ENCODE measurements at regions not wholly inside any gene's neighbourhood (a gene's known extent, or its start where the extent isn't known, plus 50 kb on each side); places are given as distances from the start of the nearest gene placed in this dataset.

DNA sequence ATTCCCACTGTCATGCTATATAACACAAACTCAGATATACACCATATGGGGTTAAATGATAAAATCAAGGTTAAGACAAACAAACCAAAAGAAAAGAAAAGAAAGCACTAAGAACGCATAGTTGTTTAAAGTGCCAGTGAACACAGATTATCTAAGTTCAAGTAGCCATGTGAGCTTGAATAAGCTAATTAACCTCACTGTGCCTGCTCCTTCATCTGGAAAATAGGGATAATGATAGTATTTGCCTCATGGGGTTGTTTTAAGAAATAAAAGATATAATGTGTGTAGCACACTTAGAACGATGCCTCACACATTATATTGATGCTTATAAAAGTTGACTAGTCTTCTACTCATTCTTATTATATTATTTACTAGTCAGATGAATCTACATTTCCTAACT, 72.6 kb upstream of the IL12A start:
- intact Hi-C loops (cut with DNase I) = no loop called here

DNA sequence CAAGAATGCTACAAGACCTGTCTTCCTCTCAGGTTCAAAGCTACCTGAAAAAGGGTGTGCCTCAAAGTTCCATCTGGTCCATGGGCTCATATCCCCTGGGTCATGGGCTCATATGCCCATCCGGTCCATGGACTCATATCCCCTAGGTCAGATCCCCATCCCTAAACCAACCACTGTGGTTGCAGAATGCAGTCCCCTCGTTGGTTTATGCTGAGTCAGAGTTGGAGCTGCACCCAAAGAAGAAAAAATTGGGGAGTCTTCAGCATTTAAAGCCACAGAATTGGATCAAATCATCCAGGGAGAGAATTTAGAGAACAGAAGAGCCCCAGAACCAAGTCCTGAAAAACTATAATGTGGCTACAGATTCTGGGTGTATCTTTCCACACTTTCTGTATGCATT, 71.5 kb upstream of the IL12A start:
- intact Hi-C loops (cut with DNase I) = no loop called here
- DNase-seq = no peak

More for the DNA sequence above, 72.6 kb upstream of the IL12A start:
- DNase-seq = no peak

DNA sequence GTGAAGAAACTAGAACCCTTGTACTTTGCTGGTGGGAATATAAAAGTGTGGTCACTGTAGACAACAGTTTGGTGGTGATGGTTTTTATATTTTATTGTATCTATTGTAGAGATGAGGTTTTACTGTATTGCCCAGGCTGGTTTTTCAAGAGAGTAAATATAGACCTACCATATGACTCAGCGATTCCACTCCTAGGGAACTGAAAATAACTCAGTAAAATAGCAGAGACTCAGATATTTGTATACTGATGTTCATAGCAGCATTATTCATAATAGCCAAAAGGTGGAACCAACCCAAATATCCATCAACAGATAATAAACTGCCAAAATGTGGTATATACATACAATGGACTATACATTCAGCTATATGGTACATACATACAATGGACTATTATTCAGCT, 68.8 kb upstream of the IL12A start:
- intact Hi-C loops (cut with DNase I) = no loop called here

DNA sequence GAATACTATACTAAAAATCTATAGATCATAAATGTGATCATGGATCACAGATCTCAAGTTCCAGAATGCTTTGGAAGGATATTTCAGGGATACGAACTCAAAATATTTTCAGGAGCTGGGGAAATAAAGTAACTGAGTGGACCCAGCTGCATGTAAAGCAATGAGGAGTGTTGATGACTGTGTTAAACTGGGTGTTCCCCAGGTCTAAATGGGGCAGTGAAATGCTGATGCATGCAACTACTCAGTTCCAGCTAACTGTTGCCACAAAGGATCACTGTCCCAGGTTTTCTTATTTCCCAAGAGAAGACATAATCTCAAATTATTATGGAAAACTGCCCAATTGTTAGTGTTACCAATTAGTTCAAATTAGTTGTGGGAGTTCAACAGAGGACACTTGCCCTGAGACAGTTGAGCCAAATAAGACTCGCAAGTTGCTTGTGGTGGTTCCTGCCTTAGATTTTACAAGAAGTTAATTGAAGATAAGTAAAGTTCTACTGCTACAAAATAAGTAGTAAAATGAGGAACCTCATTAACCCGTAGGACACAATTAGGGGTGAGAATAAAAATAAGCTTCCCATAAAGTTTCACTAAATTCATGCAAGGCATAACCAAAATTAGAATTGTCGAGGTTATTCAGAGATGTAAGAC, 66.3 kb upstream of the IL12A start:
- intact Hi-C loops (cut with DNase I) = no loop called here
- no peak for DNase-seq

More for the DNA sequence above, 68.8 kb upstream of the IL12A start:
- DNase-seq = no peak

DNA sequence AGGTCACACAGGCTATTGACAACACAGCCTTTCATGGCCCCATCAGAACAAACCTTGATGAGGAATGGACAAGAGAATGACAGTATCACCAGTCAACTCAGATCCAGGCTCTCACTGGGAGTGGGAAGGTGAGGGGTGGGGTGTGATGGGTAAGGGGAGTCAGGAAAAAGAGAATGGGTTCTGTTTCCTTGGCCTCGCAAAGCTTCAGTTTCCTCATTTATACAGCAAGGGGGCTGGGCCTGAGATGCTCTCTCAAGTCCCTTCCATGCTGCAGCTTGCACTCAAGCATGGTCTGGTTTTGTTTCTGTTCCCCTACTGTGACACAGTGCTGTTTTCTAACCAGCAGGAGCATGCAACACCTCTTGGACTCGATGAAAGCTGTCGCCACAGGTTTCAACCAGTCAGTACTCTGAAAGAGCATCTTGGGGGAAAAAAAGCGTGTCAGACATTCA, 65.7 kb upstream of the IL12A start:
- intact Hi-C loops (cut with DNase I) = no loop called here

DNA sequence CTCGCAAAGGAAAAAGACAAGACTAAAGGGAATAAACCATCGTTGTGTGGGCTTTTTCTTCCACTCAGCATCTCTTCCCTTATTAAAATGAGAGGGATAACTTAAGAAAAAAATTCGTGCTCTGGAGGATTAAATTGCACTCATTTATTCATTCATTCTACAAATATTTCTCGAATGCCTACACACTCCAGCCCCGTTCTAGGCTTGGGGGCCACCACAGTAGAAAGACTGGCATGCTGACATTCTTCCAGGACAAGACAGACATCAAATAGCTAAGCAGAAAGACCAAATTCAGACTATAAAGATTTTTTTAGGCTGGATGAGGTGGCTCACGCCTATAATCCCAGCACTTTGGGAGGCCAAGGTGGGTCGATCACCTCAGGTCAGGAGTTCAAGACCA, 65.3 kb upstream of the IL12A start:
- DNase-seq = no peak
- intact Hi-C loops (cut with DNase I) = no loop called here

More for the DNA sequence above, 65.7 kb upstream of the IL12A start:
- peak in 4 of 42 donors; percentile 16 to 53 (median 24) for DNase-seq

DNA sequence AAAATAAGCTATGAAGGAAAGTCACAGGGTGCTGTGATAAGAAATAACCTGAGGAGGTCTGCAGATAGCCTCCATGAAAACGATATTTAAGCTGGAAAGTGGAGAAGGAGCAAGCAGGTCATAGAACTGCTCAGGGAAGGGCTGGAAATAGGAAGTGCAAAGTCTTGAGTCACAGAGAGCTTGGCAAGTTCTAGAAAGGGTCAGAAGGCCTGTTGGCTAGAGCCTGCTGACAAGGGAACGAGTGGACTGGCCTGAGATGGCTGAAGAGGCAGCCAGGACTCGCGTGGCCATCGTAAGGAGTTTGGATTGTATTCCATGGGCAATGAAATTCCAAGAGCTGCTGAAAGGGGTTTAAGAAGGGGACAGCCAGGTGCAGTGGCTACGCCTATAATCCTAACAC, 64.7 kb upstream of the IL12A start:
- intact Hi-C loops (cut with DNase I) = no loop called here
- DNase-seq = no peak

DNA sequence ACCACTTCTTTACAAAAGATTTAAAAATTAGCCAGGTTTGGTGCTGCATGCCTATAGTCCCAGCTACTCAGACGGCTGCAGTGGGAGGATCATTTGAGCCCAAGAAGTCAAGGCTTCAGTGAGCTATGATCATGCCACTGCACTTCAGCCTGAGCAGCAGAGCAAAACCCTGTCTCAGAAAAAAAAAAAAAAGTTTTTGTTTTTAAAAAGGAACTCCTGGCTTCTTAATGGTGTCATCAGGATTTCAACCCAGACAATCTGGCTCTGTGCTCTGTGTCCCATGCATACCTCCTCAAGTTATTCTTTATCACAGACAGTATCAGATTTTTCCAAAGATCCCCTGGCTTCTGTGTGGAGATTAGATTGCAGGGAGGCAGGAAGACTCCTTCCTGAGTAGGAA, 64.2 kb upstream of the IL12A start:
- no peak for DNase-seq
- intact Hi-C loops (cut with DNase I) = no loop called here

DNA sequence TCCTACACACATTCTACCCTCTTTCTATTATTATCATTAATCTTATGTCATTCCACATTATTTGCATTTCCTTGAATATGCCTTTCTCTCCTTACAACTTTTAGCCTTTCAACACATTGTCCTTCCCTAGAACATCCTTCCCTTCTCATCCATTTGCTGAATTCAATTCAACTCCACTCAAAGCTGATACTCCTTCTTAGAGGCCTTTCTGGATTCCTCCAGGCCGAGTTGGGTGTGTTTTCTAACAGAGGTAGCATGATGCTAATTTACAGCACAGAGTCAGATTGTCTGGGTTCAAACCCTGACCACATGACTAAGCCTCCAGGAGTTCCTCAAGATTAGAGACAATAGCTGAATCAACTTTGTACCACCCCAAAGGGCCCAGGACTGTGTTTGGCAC, 63.4 kb upstream of the IL12A start:
- intact Hi-C loops (cut with DNase I) = no loop called here
- no peak for DNase-seq

DNA sequence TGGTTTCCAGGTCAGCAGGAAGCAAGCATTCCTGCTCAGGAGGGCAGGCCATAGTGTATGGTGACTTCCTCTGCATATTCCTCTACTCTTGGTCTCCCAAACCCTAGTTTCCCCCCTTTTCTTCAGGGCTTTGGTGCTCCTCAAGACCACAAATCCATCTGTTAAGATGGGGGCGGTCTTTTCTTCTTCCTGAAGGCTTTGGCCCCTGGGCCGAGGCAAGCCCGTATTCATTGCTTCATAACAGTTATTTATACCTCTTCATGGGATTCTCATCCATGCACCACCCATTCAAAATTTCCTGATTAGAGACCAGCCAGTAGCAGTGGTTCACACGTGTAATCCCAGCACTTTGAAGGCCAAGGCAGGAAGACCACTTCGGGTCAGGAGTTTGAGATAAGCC, 62.1 kb upstream of the IL12A start:
- intact Hi-C loops (cut with DNase I) = no loop called here
- DNase-seq = no peak

DNA sequence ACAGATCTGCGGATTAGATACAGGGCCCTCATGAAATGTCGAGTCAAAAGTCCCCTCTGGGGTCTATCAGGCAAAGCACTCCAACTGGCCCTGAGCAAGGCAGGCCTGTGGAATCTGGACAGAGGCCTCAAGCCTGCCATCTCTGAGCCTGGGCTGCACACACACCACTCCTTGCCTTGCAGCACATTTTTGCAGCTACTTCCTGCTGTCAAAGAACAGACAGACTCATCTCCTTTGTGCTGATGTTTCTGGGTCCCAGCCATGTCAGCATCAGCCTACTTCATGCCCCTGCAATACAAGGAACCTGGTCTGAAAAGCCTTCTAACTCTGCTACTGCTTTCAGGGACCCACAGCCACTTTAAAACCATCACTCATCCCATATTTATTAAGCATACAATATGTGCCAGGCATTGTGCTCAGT, 60.6 kb upstream of the IL12A start:
- intact Hi-C loops (cut with DNase I) = no loop called here
- DNase-seq = no peak

DNA sequence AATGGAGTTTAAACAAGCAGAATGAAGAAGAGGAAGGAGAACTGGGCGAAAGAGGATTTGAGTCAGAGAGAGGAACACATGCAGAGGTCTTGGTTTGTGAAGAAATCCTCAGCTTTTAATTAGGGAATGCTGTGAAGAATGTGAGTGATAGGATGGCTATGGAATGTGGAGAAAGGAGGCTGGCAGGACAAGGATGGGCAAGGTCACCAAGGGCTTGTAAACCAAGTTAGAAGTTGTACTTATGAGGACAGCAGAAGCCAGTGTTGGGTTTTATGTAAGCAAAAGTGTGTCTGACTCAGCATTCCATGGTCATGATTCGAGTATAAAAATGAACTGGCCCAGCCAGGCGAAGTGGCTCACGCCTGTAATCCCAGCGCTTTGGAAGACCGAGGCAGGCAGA, 60.0 kb upstream of the IL12A start:
- DNase-seq = no peak
- intact Hi-C loops (cut with DNase I) = no loop called here

DNA sequence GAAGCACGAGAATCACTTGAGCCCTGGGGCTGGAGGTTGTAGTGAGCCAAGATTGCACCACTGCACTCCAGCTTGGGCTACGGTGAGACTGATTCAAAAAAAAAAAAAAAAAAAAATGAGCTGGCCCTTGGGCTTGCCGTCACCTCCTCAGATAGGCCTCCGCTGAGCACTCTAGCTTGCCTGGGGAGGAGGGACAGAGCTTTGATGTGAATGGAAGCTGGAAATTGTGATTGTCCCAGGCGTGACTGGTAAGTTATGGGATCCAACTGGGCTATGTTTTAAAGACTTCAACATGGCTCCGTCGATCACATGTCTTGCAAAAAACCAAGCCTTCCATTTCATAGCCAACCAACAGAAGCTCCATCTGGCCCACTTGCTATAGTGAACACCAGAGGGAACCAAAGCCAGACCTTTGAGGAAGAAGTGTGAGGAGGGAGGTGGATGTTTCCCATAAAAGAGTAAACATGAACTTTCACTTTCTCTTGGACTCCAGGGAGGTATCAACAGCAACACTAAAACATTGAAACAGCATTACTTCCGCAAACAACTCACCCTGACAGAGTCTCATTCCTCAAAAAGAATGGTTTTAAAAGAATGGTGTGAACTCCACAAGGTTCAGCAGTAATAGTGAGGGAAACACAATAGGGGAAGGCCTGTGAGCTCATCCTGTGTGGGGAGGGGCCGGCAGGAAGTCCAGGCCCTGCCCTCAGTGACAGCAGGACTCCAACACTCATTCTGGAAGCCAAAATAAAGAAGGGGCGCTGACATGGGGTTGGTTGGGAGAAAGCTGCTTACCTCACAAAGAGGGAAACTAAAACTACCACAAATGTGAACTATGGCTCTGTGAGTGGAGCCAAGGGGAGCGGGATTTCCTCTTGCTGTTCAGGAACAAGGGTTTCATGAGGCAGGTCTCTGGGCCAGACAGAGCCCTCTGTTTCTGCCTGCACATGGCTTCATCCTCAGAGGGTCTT, 59.2 kb upstream of the IL12A start:
- intact Hi-C loops (cut with DNase I) = no loop called here
- peak in 5 of 42 donors; percentile 9 to 43 (median 26) for DNase-seq

DNA sequence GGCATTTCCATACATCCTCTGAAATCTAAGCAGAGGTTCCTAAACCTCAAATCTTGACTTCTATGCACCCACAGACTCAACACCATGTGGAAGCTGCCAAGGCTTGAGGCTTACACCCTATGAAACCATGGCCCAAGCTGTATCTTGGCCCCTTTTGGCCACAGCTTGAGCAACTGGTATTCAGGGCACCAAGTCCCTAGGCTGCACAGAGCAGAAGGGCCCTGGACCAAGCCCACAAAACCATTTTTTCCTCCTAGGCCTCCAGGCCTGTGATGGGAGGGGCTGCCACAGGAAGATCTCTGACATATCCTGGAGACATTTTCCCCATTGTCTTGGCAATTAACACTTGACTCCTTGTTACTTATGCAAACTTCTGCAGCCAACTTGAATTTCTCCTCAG, 54.4 kb upstream of the IL12A start:
- intact Hi-C loops (cut with DNase I) = no loop called here
- DNase-seq = no peak

DNA sequence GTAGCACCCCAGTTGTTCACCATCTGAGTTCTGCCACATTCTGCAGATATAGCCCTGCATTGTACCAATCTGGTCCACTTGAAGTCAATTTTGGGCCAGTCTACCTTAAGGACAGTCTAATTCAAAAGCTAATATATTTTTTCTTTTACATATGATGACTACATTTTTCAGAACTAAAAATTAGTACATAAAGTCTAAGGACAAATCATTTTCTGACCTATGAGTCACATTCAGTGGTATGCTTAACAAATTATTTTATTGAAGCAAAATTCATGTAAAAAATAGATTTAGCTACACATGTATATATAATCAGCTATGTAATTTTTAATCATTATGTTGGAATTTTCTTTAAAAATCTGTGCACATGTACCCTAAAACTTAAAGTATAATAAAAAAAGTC, 52.1 kb upstream of the IL12A start:
- DNase-seq = no peak
- intact Hi-C loops (cut with DNase I) = no loop called here

DNA sequence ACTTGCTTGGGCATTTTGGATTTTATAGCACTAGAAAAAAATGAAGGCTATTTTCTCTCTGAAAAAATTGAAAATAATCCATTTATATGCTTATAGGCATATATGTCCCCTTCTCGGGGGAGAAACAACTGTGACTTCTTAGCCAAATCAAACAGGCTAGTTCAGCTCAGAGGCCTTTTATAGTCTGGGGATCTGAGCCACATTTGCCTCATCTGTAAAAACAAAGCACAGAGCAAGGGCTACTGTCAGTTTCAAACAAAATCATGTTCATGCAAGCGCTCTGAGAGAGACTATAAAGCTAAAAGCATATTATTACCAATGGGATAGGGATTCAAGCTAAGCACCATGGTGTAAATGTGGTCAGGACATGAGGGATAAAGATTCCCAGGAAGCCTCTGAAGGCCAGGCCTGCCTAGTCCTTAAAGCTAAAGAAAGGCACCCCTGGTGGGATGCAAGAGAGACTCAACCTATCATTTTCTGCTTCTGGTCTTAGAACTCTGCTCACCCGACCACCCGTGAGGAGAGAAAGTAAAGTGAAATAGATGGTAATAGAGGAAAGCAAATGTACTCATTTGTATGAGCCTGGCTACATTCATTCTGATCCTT, 51.0 kb upstream of the IL12A start:
- DNase-seq = no peak
- intact Hi-C loops (cut with DNase I) = no loop called here

DNA sequence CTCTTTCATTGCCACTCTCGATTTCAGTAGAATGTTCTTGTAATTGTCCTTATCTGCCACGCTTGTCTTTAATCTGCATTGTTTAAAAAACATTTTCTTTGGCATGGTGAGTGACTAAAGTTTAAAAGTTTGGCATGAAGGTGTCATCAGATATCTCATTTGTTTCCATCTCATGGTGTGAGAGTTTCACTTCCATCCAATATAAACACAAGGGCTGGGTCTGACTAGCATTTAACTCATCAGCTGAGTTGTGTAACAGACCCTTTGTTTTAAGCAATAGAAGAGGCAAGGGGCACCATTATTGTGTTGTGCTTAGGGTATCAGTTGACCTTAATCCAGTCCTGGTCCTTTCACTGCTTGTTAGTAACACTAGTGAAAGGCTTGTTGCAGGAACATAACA, 49.9 kb upstream of the IL12A start:
- intact Hi-C loops (cut with DNase I) = no loop called here
- DNase-seq = no peak
